ENCODE measurements at regions not wholly inside any gene's neighbourhood (a gene's known extent, or its start where the extent isn't known, plus 50 kb on each side); places are given as distances from the start of the nearest gene placed in this dataset.

GRCh38 chr10:117617086-117617485 is 74.5 kb downstream of the EMX2 start:
- H4K8ac ChIP-seq (ENCODE audit: extremely low read depth, insufficient read depth, low read length): no peak overlapping the region
- POLR2A ChIA-PET (ENCODE audit: partially characterized antibody): no interaction called here
- H2BK20ac ChIP-seq (ENCODE audit: low read length): no peak overlapping the region
- no peak overlapping the region for H3K4me3 ChIP-seq (ENCODE audit: extremely low read depth in 1 of 4, insufficient read depth in 2 of 4, low read depth in 3 of 4, low read length in 4 of 4)
- no peak overlapping the region for H2BK12ac ChIP-seq (ENCODE audit: low read depth, low read length)
- no peak overlapping the region for H4K91ac ChIP-seq (replicated peaks; ENCODE audit: insufficient read length, low read length)
- H3K9ac ChIP-seq (replicated peaks in 1 of 4; ENCODE audit: extremely low read depth in 1 of 4, low read depth in 3 of 4, low read length in 3 of 4): no peak overlapping the region
- no peak overlapping the region for H3K23ac ChIP-seq (ENCODE audit: insufficient read length)
- CTCF ChIA-PET (ENCODE audit: partially characterized antibody): no interaction called here
- H3K14ac ChIP-seq (ENCODE audit: insufficient read length): no peak overlapping the region
- H3K56ac ChIP-seq (replicated peaks; ENCODE audit: insufficient read length, low read depth, low read length): no peak overlapping the region
- H2BK15ac ChIP-seq (ENCODE audit: low read length): no peak overlapping the region
- no peaks in the 10 kb centered on the region for H3K36me3 ChIP-seq (ENCODE audit: control insufficient read depth in 2 of 4, insufficient read depth in 4 of 4, low read length in 3 of 4)
- WGBS, 2 experiments (ENCODE audit: extremely low coverage in 1 of 2, insufficient coverage in 1 of 2, insufficient read length in 1 of 2, insufficient replicate concordance in 2 of 2, low coverage in 1 of 2, low lambda C conversion rate in 2 of 2, missing lambda C conversion rate in 1 of 2): 61% methylated on average over 3 of the region's 3 CpGs; no CpG with 5 or more reads in 1 of the 2 experiments
- no peak overlapping the region for H3K27ac ChIP-seq (ENCODE audit: low read depth, low read length)
- no peak overlapping the region for H3K4me2 ChIP-seq (ENCODE audit: insufficient read depth in 1 of 2, low read depth in 2 of 2, low read length in 2 of 2)
- no peak overlapping the region for H3K18ac ChIP-seq (ENCODE audit: extremely low read depth, low read length)
- no peak overlapping the region for H3K4ac ChIP-seq (replicated peaks; ENCODE audit: insufficient read length, low read depth, low read length)
- no peaks in the 10 kb centered on the region for H4K20me1 ChIP-seq (replicated peaks in 1 of 2; ENCODE audit: control insufficient read depth in 1 of 2, insufficient read depth in 2 of 2, low read length in 2 of 2)
- H3K23me2 ChIP-seq (ENCODE audit: low read depth, low read length): no peaks in the 10 kb centered on the region
- DNase-seq (ENCODE audit: low read depth in 1 of 2, low spot score in 2 of 2) (no peak), FAIRE-seq (no peak)
- no peaks in the 10 kb centered on the region for H3K79me1 ChIP-seq (ENCODE audit: low read depth, low read length)
- no peak overlapping the region for H2BK120ac ChIP-seq (replicated peaks; ENCODE audit: low read depth, low read length)
- no peaks in the 10 kb centered on the region for H3K9me3 ChIP-seq (ENCODE audit: insufficient read depth in 2 of 2, low read depth in 1 of 2, low read length in 1 of 2)
- H2AK5ac ChIP-seq (ENCODE audit: low read depth, low read length): no peak overlapping the region
- H2AFZ ChIP-seq (ENCODE audit: low read length): no peak overlapping the region
- no peaks in the 10 kb centered on the region for H3K79me2 ChIP-seq (ENCODE audit: control insufficient read depth in 1 of 2, insufficient read depth in 2 of 2, low read length in 2 of 2)
- no peaks in the 10 kb centered on the region for H3K4me1 ChIP-seq (replicated peaks in 1 of 4; ENCODE audit: control insufficient read depth in 3 of 4, insufficient read depth in 4 of 4, low read length in 3 of 4)
- H4K5ac ChIP-seq (ENCODE audit: insufficient read length, low read depth, low read length): no peak overlapping the region
- H3K27me3 ChIP-seq (replicated peaks in 1 of 4; ENCODE audit: control insufficient read depth in 3 of 4, extremely low read depth in 1 of 4, insufficient read depth in 3 of 4, low read length in 3 of 4): no peaks in the 10 kb centered on the region; a peak in 1 of 7 replicates
- H2BK5ac ChIP-seq (ENCODE audit: low read depth, low read length): no peak overlapping the region
- no peak for TF ChIP-seq CREB1 (IDR thresholded peaks at IDR 0.05)
- no peak for TF ChIP-seq CBX8 (IDR thresholded peaks at IDR 0.05; ENCODE audit: borderline replicate concordance, low read depth, low read length)
- no peak for TF ChIP-seq SIRT6 (IDR thresholded peaks at IDR 0.05; ENCODE audit: low read length)
- no peak for TF ChIP-seq CTBP2 (IDR thresholded peaks at IDR 0.05; ENCODE audit: borderline replicate concordance, insufficient read depth, insufficient read length, low read length)
- TF ChIP-seq HDAC6 (IDR thresholded peaks at IDR 0.05; ENCODE audit: low read depth, low read length): no peak
- no peak for TF ChIP-seq BACH1 (IDR thresholded peaks at IDR 0.05; ENCODE audit: low read length)

Data from H1 (cell line).